ENCODE measurements at regions not wholly inside any gene's neighbourhood (a gene's known extent, or its start where the extent isn't known, plus 50 kb on each side); places are given as distances from the start of the nearest gene placed in this dataset.

GRCh38 chr2:63786471-63786870, 55.2 kb upstream of the UGP2 start:
- no peak for FAIRE-seq

GRCh38 chr2:63788071-63788470, 53.6 kb upstream of the UGP2 start:
- FAIRE-seq: no peak

GRCh38 chr2:63789338-63790020, 52.2 kb upstream of the UGP2 start:
- no peak for FAIRE-seq

GRCh38 chr2:63790491-63790890, 51.2 kb upstream of the UGP2 start:
- no peak for FAIRE-seq

- FAIRE-seq: no peak
These were observed 50.8 kb upstream of the UGP2 start for GRCh38 chr2:63790906-63791305.

GRCh38 chr2:63791387-63791786, 50.3 kb upstream of the UGP2 start:
- no peak for FAIRE-seq
